ENCODE measurements at regions not wholly inside any gene's neighbourhood (a gene's known extent, or its start where the extent isn't known, plus 50 kb on each side); places are given as distances from the start of the nearest gene placed in this dataset.
"Not testable (repeated sequence)": the region's sequence is repeated elsewhere in the genome, so short reads cannot be mapped to it uniquely, and the experiment has no call there.

DNA sequence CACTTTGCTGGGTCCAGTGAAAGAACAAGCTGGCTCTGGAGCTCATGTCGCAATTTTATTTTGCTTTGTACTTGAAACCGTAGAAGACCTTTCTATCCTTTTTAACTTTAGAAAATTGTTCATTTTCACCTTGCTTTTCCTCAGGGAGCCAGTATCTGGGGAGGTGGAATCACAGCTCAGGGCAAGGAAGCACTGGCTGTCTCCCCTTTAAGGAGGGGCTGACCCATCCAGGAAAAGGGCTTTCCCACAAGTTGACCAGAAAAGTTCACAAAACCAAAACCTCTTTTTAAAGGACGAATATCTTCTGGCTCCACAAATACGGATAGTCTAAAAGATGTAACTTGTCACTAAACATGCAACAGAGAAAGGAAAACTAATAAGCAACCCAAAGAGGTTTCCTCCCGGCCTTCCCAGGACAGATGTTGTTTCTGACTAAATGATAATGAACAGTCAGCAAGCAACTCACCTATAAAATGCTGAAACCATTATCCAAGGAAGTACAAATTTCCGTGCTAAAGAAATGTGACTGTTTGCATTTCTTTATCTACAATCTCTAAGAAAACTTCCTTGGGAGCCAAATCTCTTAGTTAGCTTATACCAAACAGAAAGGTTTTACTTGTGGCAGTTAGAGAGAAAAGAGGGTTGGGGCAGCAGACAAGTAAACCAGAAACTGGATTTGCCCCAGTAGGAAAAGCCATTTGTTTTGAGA, 278.2 kb downstream of the PLK2 start:
- intact Hi-C loops (cut with DNase I; ENCODE audit: low total_unique reads) = no loop called here
- in situ Hi-C loops (cut with MboI; ENCODE audit: low sequenced_read_pairs in 4 of 4) = no loop called here
- ATAC-seq (no peak), DNase-seq (no peak)
- H3K4me3 ChIP-seq = no peak overlapping the region
- H3K27me3 ChIP-seq = no peaks in the 10 kb centered on the region
- no peaks in the 10 kb centered on the region for H3K4me1 ChIP-seq
- no peaks in the 10 kb centered on the region for H3K36me3 ChIP-seq
- no peaks in the 10 kb centered on the region for H3K9me3 ChIP-seq
- no peak overlapping the region for H3K27ac ChIP-seq
- TF ChIP-seq, protein P1, sequence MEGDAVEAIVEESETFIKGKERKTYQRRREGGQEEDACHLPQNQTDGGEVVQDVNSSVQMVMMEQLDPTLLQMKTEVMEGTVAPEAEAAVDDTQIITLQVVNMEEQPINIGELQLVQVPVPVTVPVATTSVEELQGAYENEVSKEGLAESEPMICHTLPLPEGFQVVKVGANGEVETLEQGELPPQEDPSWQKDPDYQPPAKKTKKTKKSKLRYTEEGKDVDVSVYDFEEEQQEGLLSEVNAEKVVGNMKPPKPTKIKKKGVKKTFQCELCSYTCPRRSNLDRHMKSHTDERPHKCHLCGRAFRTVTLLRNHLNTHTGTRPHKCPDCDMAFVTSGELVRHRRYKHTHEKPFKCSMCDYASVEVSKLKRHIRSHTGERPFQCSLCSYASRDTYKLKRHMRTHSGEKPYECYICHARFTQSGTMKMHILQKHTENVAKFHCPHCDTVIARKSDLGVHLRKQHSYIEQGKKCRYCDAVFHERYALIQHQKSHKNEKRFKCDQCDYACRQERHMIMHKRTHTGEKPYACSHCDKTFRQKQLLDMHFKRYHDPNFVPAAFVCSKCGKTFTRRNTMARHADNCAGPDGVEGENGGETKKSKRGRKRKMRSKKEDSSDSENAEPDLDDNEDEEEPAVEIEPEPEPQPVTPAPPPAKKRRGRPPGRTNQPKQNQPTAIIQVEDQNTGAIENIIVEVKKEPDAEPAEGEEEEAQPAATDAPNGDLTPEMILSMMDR (IDR thresholded peaks at IDR 0.05 in 4 of 5, conservative IDR thresholded peaks at IDR 0.05 in 1 of 5) = no peak
- TF ChIP-seq POLR2A (IDR thresholded peaks at IDR 0.05) = no peak

DNA sequence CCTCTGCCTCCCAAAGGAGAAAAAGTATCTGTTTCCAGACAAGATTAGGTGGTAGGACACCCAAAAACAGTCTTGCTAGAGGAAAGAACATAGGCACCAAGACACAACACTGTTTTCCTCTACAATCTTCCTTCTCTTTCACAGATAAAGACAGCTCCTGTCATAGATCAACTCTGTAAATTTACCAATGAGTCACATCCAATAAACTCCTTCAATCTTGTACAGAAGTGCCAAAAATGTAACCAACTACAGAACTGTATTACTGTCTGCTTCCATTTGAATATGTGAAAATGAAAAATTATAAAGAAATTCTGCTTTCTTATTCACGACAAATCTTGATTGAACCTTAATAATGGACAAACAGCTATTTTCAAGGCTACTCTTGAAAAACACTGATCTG, 286.9 kb downstream of the PLK2 start:
- intact Hi-C loops (cut with DNase I; ENCODE audit: low total_unique reads) (no loop called here), in situ Hi-C loops (cut with MboI; ENCODE audit: low sequenced_read_pairs in 4 of 4) (no loop called here)
- no peak for TF ChIP-seq POLR2A (IDR thresholded peaks at IDR 0.05)
- TF ChIP-seq, protein P1 (IDR thresholded peaks at IDR 0.05 in 4 of 5, conservative IDR thresholded peaks at IDR 0.05 in 1 of 5) = no peak
- Histone ChIP-seq H3K4me3 (no peak overlapping the region), H3K36me3 (no peaks in the 10 kb centered on the region), H3K4me1 (no peaks in the 10 kb centered on the region), H3K27me3 (no peaks in the 10 kb centered on the region), H3K9me3 (no peaks in the 10 kb centered on the region), H3K27ac (no peak overlapping the region)
- DNase-seq (no peak), ATAC-seq (no peak)

DNA sequence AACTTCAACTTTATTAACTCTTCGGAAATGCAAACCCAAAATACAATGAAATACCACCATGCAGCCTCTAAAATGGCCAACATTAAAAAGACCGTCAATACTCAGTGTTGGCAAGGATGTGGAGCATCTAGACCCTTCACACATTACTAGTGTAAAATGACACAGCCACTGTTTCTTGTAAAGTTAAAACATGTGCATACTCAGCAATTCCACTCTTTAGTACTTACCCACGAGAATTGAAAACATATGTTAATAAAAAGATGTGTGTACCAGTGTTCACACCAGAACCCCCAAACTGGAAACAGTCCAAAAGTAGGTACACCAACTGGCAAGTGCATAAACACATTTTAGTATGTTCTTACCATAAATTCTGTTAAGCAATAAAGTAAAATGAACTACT, 294.7 kb downstream of the PLK2 start:
- in situ Hi-C loops (cut with MboI; ENCODE audit: low sequenced_read_pairs in 4 of 4) = no loop called here
- intact Hi-C loops (cut with DNase I; ENCODE audit: low total_unique reads) = no loop called here
- Histone ChIP-seq H3K4me1 (no peaks in the 10 kb centered on the region), H3K27ac (no peak overlapping the region), H3K36me3 (no peaks in the 10 kb centered on the region), H3K27me3 (no peaks in the 10 kb centered on the region), H3K9me3 (no peaks in the 10 kb centered on the region), H3K4me3 (no peak overlapping the region)
- ATAC-seq (no peak), DNase-seq (no peak)
- TF ChIP-seq, protein P1 (IDR thresholded peaks at IDR 0.05 in 4 of 5, conservative IDR thresholded peaks at IDR 0.05 in 1 of 5) = no peak
- no peak for TF ChIP-seq POLR2A (IDR thresholded peaks at IDR 0.05)

DNA sequence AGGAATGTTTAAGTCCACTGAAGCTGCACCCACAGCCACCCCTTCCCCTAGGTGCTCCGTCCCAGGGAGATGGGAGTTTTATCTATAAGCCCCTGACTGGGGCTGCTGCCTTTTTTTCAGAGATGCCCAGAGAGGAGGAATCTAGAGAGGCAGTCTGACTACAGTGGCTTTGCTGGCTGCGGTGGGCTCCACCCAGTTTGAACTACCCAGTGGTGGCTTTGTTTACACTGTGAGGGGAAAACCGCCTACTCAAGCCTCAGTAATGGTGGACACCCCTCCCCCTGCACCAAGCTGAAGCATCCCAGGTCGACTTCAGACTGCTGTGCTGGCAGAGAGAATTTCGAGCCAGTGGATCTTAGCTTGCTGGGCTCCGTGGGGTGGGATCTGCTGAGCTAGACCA, 298.0 kb downstream of the PLK2 start:
- intact Hi-C loops (cut with DNase I; ENCODE audit: low total_unique reads); H3K27ac ChIP-seq; H3K27me3 ChIP-seq; ATAC-seq; H3K4me3 ChIP-seq; H3K9me3 ChIP-seq; H3K4me1 ChIP-seq; DNase-seq; H3K36me3 ChIP-seq: not testable (repeated sequence)
- in situ Hi-C loops (cut with MboI; ENCODE audit: low sequenced_read_pairs in 4 of 4) = loop anchor here in 1 of 4 donors (5.0 kb wide), 1 partner anchor 45 kb away; no protein-coding TSS in a partner anchor

DNA sequence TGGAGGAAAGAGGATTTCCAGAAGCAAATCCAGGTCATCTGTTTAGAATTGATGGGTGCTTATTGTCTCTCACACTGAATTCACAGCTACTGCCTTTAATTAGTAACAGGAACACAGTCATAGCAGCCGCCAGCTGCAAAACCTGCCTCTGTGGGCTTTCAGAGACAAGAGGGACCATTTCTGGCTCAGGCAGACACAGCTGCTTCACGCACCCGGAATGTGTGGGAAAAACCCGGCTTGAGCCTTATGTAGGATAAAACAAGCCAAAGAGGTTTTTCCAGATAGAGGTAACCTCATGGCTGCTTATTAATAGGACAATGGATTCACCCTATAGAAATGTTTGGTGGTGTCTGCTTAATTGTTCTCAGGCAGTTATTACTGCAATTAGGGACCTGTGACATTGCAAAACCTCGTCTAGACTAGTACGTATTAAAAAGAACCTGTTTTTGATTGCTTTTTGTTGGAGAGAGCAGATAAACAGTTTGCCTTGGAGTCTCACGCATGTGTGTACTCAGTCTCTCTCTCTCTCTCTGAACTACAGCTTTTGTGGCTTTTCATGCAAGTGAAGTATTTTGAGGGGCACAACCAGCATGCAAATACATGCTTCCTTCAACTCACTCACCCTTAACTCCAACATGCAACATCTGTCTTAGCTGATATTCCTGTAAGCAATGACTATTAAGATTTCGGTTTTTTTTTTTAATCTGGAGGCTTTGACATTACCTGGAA, 302.7 kb downstream of the PLK2 start:
- no peak for DNase-seq
- Histone ChIP-seq H3K36me3 (no peaks in the 10 kb centered on the region), H3K4me3 (no peak overlapping the region), H3K4me1 (peaks cover 8 to 11% of the 10 kb centered on the region in 2 donors), H3K27ac (no peak overlapping the region), H3K27me3 (no peaks in the 10 kb centered on the region), H3K9me3 (no peaks in the 10 kb centered on the region)
- intact Hi-C loops (cut with DNase I; ENCODE audit: low total_unique reads) = no loop called here
- no peak for ATAC-seq
- in situ Hi-C loops (cut with MboI; ENCODE audit: low sequenced_read_pairs in 4 of 4) = no loop called here
- TF ChIP-seq, protein P1 (IDR thresholded peaks at IDR 0.05 in 4 of 5, conservative IDR thresholded peaks at IDR 0.05 in 1 of 5) = no peak
- no peak for TF ChIP-seq POLR2A (IDR thresholded peaks at IDR 0.05)
